WI38 (cell line): ENCODE measurements at regions not wholly inside any gene's neighbourhood (a gene's known extent, or its start where the extent isn't known, plus 50 kb on each side); places are given as distances from the start of the nearest gene placed in this dataset.

Experiments used
- H3K4me3 ChIP-seq: 2 replicates; pipeline ENCODE4 v1.5.1; 2011; ENCODE audit warnings: low read depth, mild to moderate bottlenecking, control low read depth, low read length
- TF ChIP-seq, protein P1 (sequence below): IDR thresholded peaks from 2 replicates; pipeline ENCODE4 v1.5.1; 2012; ENCODE audit warnings: low read depth, mild to moderate bottlenecking, control low read depth, low read length

DNA sequence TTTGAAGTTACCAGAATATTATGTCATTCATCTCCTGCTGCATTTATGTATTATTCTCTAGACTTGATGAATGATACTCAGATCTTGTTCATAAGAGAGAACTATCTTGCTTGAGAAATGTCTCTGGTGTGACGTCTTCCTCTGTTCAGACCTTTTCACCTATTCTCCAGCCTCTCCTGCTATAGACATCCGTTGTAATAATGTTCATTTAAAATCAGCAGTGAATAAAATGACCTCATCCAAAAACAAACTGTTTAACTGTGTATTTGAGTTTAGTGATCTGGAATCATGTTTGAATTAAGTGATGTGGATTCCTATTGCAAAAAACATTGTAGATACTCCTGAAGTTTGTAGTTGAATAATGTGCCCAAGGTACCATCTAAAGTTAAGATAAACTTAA, 487.1 kb downstream of the PCNX1 start:
- TF ChIP-seq, protein P1, sequence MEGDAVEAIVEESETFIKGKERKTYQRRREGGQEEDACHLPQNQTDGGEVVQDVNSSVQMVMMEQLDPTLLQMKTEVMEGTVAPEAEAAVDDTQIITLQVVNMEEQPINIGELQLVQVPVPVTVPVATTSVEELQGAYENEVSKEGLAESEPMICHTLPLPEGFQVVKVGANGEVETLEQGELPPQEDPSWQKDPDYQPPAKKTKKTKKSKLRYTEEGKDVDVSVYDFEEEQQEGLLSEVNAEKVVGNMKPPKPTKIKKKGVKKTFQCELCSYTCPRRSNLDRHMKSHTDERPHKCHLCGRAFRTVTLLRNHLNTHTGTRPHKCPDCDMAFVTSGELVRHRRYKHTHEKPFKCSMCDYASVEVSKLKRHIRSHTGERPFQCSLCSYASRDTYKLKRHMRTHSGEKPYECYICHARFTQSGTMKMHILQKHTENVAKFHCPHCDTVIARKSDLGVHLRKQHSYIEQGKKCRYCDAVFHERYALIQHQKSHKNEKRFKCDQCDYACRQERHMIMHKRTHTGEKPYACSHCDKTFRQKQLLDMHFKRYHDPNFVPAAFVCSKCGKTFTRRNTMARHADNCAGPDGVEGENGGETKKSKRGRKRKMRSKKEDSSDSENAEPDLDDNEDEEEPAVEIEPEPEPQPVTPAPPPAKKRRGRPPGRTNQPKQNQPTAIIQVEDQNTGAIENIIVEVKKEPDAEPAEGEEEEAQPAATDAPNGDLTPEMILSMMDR = no peak
- H3K4me3 ChIP-seq = no peak overlapping the region

DNA sequence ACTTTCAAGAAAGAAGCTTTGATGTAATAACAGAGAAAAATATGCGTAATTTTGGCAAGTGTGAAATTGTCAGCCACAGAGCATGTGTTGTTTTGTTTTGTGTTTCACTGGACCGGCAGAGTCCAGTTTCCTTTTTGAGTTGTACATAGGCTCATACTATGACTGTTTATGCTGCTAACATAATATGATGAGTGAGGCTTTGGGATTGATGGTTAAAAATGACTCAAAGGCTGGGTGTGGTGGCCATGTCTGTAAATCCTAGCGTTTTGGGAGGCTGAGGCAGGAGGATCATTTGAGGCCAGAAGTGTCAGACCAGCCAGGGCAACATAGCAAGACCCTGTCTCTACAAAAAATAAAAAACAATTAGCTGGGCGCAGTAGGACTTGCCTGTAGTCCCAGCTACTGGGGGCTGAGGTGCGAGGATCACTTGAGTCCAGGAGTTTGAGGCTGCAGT, 487.9 kb downstream of the PCNX1 start:
- no peak overlapping the region for H3K4me3 ChIP-seq
- TF ChIP-seq, protein P1 = no peak

DNA sequence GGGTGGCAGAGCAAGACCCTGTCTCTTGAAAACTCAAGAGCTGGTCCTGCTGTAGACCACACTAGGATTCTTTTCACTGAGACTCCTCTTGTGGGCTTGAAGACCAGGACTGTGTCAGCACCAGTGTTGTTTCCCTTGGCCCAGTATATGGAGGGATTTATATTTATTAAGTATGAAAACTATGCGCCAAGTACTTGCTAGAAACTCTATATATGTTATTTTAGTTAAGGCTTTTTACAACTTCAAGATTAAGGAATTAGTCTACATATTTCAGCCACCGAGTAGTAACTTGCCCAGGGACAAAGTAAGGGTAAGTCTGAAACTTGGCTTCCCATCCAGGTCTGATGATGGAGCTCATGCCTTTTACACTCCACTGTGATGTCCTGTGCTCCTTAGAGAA, 488.4 kb downstream of the PCNX1 start:
- no peak overlapping the region for H3K4me3 ChIP-seq
- TF ChIP-seq, protein P1 = no peak

DNA sequence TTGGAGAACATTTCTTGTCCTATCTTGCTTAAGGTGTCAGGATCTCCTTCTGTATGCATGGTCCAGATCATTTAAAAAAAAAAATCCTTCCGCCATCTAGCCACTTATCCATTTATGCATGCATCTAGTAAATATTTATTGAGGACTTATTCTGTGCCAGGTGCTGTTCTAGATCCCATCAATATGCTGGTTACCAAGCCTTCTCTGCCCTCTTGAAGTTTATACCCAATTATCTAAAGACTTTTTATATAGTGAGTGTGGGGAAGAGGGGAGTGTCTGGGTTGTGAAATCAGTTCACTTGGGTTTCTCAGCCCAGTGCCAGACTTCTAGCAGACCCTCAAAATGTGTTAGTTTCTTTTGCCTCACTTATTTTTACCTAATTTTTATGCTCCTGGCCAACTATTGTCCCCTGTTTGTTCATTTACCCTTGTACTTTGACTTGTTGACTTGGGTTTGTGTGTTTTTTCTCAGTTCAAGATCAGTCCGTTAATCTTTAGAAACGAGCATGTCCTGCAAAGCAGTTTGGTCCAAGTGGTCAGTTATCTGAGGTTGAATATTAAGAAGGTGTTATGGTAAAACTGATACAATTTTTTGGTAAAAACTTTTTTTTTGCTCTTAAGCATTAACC, 488.9 kb downstream of the PCNX1 start:
- TF ChIP-seq, protein P1 = no peak

DNA sequence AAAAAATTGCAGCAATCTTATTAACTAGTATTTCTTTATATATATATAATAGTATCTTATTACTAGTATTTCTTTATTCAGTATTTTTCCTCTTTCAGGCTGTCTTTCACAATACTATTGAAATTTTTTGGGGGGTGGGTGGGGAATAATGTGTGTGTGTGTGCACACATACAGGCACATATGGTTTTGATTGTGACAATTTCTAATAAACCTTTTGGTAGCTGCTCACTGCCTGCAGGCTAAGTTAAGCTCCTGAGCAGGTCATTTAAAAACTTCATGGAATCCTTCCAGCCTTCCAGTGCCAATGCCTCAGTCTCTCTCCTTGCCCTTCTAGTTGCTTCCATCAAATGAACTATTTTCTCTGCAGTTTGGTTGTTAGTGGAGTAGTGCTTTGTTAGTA, 490.1 kb downstream of the PCNX1 start:
- H3K4me3 ChIP-seq = no peak overlapping the region

More for the DNA sequence above, 488.9 kb downstream of the PCNX1 start:
- no peak overlapping the region for H3K4me3 ChIP-seq

DNA sequence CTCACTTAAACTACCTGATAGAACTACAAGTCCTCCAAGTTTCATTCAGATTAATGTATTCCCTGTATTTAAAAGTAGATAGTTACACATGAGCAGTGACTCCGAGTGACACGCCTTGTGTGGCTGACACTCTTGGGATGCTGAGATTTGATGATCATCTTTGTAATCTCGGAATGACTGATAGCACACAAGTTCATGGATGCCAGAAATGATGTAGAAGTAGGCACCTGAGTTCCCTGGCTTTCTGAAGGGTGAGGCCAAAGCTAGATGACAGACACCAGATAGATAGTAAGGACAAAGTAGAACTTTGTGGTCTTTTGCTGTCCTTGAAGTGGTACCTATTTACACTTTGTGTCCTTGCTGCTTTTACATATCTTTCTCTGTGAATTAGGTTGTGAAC, 491.2 kb downstream of the PCNX1 start:
- no peak overlapping the region for H3K4me3 ChIP-seq
- TF ChIP-seq, protein P1 = no peak

More for the DNA sequence above, 490.1 kb downstream of the PCNX1 start:
- TF ChIP-seq, protein P1 = no peak

DNA sequence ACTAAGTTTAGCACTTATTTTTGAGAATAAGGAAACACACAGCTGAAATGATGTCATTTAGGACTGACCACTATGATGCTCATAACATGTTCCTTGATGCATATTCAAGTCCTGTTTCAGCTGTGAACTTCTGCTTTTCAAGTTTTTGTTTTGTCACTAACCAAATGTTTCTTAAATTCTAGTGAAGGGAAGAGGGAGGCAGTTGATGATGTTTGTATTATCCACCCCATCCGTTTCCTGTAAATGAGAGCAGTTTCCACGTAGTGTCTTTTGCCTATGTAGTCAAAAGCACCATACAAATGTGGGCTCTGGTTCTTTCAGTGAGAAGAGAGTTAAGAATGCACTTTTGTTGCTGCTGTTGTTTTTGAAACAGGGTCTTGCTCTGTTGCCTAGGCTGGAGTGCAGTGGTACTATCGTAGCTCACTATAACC, 491.8 kb downstream of the PCNX1 start:
- TF ChIP-seq, protein P1 = no peak
- H3K4me3 ChIP-seq = no peak overlapping the region
